ENCODE measurements at regions not wholly inside any gene's neighbourhood (a gene's known extent, or its start where the extent isn't known, plus 50 kb on each side); places are given as distances from the start of the nearest gene placed in this dataset.

DNA sequence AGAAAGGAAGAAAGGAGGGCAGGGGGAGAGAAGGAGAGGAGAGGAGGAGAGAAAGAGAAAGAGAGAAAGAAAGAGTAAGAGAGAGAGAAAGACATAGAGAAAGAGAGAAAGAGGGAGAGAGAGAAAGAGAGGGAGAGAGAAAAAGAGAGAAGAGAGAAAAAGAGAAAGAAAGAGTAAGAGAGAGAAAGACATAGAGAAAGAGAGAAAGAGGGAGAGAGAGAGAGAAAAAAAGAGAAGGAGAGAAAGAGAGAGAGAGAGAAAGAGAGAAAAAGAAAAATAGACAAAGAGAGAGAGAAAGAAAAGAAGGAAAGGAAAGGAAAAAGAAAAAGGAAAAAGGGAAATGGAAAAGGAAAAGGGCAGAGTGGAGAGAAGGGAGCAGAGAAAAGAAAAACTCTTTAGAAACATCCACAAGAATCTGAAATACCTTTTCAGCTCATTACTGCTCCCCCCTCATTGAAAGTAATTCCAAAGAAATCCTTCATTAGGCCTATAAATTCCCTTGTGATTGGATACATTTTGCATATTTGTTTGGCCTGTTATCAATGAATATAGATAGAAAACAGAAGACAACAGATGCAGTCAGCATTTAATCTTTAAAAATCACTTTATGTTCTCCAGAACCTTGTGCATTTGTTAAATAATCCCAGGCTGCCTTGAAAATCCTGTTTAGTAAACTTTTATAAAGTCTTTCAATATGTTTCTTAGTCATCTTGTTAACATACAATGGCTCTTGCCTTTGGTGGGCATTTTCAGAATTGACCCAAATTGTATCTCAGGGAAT lies 411.5 kb downstream of the NFIB start:
- intact Hi-C loops (cut with DNase I; ENCODE audit: low total_unique reads): no loop called here
- no peak overlapping the region for H3K27ac ChIP-seq
- no peak for DNase-seq
- H3K27me3 ChIP-seq: no peaks in the 10 kb centered on the region
- no peak overlapping the region for H3K4me3 ChIP-seq
- H3K4me1 ChIP-seq: no peaks in the 10 kb centered on the region
- TF ChIP-seq, protein P1, sequence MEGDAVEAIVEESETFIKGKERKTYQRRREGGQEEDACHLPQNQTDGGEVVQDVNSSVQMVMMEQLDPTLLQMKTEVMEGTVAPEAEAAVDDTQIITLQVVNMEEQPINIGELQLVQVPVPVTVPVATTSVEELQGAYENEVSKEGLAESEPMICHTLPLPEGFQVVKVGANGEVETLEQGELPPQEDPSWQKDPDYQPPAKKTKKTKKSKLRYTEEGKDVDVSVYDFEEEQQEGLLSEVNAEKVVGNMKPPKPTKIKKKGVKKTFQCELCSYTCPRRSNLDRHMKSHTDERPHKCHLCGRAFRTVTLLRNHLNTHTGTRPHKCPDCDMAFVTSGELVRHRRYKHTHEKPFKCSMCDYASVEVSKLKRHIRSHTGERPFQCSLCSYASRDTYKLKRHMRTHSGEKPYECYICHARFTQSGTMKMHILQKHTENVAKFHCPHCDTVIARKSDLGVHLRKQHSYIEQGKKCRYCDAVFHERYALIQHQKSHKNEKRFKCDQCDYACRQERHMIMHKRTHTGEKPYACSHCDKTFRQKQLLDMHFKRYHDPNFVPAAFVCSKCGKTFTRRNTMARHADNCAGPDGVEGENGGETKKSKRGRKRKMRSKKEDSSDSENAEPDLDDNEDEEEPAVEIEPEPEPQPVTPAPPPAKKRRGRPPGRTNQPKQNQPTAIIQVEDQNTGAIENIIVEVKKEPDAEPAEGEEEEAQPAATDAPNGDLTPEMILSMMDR (IDR thresholded peaks at IDR 0.05): no peak
- TF ChIP-seq POLR2A (IDR thresholded peaks at IDR 0.05): no peak
- H3K36me3 ChIP-seq: no peaks in the 10 kb centered on the region
- no peaks in the 10 kb centered on the region for H3K9me3 ChIP-seq

DNA sequence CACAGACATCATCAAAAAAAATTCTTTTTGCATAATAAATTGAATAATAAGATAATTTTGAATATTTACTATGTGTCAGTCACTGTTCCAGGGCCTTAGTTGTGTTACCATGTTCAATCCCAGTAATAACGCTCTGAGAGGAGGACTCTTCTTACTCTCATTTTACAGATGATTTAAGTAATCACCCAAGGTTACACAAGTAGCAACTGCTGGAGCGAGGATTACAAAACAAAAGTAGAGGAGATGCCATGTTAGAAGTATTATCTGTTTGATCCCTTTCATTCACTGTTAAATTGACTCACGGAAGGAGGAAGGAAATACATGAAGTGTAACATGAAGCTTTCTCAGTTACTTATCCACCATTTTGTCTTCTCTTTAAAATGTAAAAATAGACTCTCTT lies 412.8 kb downstream of the NFIB start:
- no peaks in the 10 kb centered on the region for H3K36me3 ChIP-seq
- no peak overlapping the region for H3K27ac ChIP-seq
- no peak overlapping the region for H3K4me3 ChIP-seq
- TF ChIP-seq, protein P1 (IDR thresholded peaks at IDR 0.05): no peak
- TF ChIP-seq POLR2A (IDR thresholded peaks at IDR 0.05): no peak
- no peaks in the 10 kb centered on the region for H3K9me3 ChIP-seq
- no peaks in the 10 kb centered on the region for H3K27me3 ChIP-seq
- H3K4me1 ChIP-seq: no peaks in the 10 kb centered on the region
- no peak for DNase-seq
- intact Hi-C loops (cut with DNase I; ENCODE audit: low total_unique reads): no loop called here

DNA sequence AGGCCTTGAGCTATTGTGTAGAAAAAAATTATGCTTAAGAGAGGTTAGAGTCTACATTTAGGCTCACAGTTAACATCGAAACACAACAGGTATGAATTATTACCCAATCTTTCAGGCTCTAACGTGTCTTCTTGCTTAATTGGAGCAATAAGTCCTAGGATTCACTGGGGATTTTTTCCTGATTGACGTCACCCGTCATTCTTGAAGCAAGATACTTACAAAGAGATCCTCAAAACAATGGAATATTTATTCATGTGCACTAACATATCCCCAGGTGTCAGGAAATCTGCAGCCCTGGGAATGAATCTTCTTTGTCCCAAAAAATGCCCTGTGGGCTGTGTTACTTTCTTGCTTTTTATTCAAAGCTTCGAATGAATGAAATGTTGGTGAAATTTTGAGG lies 413.5 kb downstream of the NFIB start:
- intact Hi-C loops (cut with DNase I; ENCODE audit: low total_unique reads): no loop called here
- H3K9me3 ChIP-seq: no peaks in the 10 kb centered on the region
- no peaks in the 10 kb centered on the region for H3K36me3 ChIP-seq
- no peak for TF ChIP-seq POLR2A (IDR thresholded peaks at IDR 0.05)
- TF ChIP-seq, protein P1 (IDR thresholded peaks at IDR 0.05): no peak
- no peak overlapping the region for H3K4me3 ChIP-seq
- H3K27ac ChIP-seq: peak overlapping the region; percentile 53 to 61
- DNase-seq: no peak
- H3K27me3 ChIP-seq: no peaks in the 10 kb centered on the region
- H3K4me1 ChIP-seq: no peaks in the 10 kb centered on the region

DNA sequence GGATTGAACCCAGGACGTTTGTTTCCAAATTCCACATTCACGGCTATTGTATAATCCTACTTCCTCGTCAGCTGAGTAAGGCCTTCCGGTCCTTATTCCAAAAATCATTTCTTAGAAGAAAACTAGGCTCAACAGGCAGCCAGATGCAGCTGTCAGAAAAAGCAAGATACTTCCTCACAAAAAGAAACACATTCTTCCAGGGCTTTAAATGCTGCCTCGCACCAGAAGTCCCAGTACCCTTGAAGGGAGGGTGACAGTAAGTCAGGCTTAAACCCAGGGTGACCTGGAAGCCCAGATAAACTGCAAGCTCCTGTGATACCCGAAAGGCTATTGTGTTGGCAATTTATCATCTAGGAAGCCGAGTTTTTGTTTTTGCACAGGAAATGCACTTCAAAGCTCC lies 414.0 kb downstream of the NFIB start:
- intact Hi-C loops (cut with DNase I; ENCODE audit: low total_unique reads): no loop called here
- peak overlapping the region; percentile 53 to 61 for H3K27ac ChIP-seq
- no peaks in the 10 kb centered on the region for H3K9me3 ChIP-seq
- H3K27me3 ChIP-seq: no peaks in the 10 kb centered on the region
- no peak overlapping the region for H3K4me3 ChIP-seq
- TF ChIP-seq POLR2A (IDR thresholded peaks at IDR 0.05): no peak
- TF ChIP-seq, protein P1 (IDR thresholded peaks at IDR 0.05): no peak
- peak in 1 of 2 donors; percentile 38 for DNase-seq
- H3K36me3 ChIP-seq: no peaks in the 10 kb centered on the region
- H3K4me1 ChIP-seq: no peaks in the 10 kb centered on the region

DNA sequence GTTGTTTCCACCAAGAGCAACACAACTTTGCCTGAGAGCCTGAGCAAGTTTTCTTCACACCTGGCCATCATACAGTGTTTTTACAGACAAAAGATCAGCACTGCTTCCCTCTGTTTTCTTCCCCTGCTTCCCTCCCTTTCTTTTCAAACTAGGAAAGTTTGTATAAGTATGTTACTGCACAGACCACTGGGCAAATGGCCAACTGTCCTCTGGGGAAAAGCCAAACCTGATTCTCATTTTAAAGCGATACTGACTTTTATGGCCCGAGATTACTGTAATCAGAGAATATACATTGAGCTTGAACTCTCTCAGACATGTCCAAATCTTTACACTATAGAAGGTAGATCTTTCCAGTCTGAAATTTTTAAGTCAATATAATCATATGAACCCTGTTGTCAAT lies 415.0 kb downstream of the NFIB start:
- no peaks in the 10 kb centered on the region for H3K27me3 ChIP-seq
- intact Hi-C loops (cut with DNase I; ENCODE audit: low total_unique reads): no loop called here
- H3K9me3 ChIP-seq: no peaks in the 10 kb centered on the region
- no peaks in the 10 kb centered on the region for H3K36me3 ChIP-seq
- peak overlapping the region in 1 of 2 donors; percentile 53 for H3K27ac ChIP-seq
- no peak overlapping the region for H3K4me3 ChIP-seq
- TF ChIP-seq POLR2A (IDR thresholded peaks at IDR 0.05): no peak
- TF ChIP-seq, protein P1 (IDR thresholded peaks at IDR 0.05): no peak
- H3K4me1 ChIP-seq: no peaks in the 10 kb centered on the region
- DNase-seq: no peak

All from uterus (tissue), 3 donors.